ENCODE measurements at regions not wholly inside any gene's neighbourhood (a gene's known extent, or its start where the extent isn't known, plus 50 kb on each side); places are given as distances from the start of the nearest gene placed in this dataset.
A peak's percentile ranks its signal among the peaks of the same experiment; 100 is the strongest.

DNA sequence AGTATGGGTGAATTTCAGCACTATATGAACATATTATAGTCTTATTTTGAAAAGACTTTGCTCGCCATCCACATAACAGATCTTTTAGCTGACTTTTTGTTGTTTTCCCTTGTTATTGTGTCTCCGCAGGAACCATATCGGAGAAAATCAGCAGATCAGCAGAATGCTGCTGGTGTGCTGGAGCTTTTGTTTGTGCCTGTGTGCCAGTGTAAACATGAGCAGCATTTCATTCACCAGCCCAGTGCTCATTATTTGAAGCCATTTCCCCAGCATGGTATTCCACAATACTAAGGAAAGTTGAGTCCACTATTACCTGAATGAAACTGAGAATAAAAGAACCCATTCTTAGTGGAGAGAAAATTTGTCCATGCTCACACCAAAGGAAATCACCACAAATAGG lies 261.8 kb upstream of the ARX start (continued):
- no peak for TF ChIP-seq SIN3A (IDR thresholded peaks at IDR 0.05; ENCODE audit: borderline replicate concordance, low read depth, low read length)
- TF ChIP-seq RAD21 (IDR thresholded peaks at IDR 0.05; ENCODE audit: low read length) = no peak
- no peak for TF ChIP-seq NRF1 (IDR thresholded peaks at IDR 0.05; ENCODE audit: low read depth, low read length)
- no peak for TF ChIP-seq YY1 (IDR thresholded peaks at IDR 0.05; ENCODE audit: low read depth)

- no peak overlapping the region for H3K27ac ChIP-seq (ENCODE audit: low read depth in 2 of 2, low read length in 1 of 2)
- ChIA-PET CTCF (interaction anchor here (0.6 to 1.0 kb wide), 2 partner anchors 13 to 435 kb away, joined by 3 read pairs; no protein-coding TSS in a partner anchor), POLR2A (no interaction called here)
- WGBS (ENCODE audit: low lambda C conversion rate) = 21% methylated on average over 3 of the region's 3 CpGs
- no peaks in the 10 kb centered on the region for H3K9me3 ChIP-seq
- H3F3A ChIP-seq (replicated peaks; ENCODE audit: insufficient read depth) = no peaks in the 10 kb centered on the region
- H2AFZ ChIP-seq (ENCODE audit: low read depth) = no peak overlapping the region
- TF ChIP-seq YY1 (IDR thresholded peaks at IDR 0.05; ENCODE audit: low read depth) = no peak
- TF ChIP-seq RAD21 (IDR thresholded peaks at IDR 0.05; ENCODE audit: low read length) = peak; percentile 52
- H3K4me2 ChIP-seq = no peak overlapping the region
- H3K9ac ChIP-seq = no peak overlapping the region
- H3K79me2 ChIP-seq (ENCODE audit: insufficient read depth) = no peaks in the 10 kb centered on the region
- no peaks in the 10 kb centered on the region for H4K20me1 ChIP-seq (ENCODE audit: insufficient read depth)
- no peaks in the 10 kb centered on the region for H3K36me3 ChIP-seq (replicated peaks in 1 of 2; ENCODE audit: control insufficient read depth in 1 of 2, insufficient read depth in 2 of 2, low read length in 1 of 2)
- no peaks in the 10 kb centered on the region for H3K27me3 ChIP-seq (ENCODE audit: insufficient read depth)
- no peak for DNase-seq
- no peak overlapping the region for H3K4me3 ChIP-seq (ENCODE audit: low read depth in 2 of 2, low read length in 1 of 2)
- H3K9me2 ChIP-seq = no peaks in the 10 kb centered on the region
- no peaks in the 10 kb centered on the region for H3K4me1 ChIP-seq (ENCODE audit: control insufficient read depth in 1 of 2, insufficient read depth in 2 of 2, low read depth in 1 of 2, low read length in 1 of 2)
Observed at GRCh38 chrX:25275159-25275558, 259.4 kb upstream of the ARX start.

DNA sequence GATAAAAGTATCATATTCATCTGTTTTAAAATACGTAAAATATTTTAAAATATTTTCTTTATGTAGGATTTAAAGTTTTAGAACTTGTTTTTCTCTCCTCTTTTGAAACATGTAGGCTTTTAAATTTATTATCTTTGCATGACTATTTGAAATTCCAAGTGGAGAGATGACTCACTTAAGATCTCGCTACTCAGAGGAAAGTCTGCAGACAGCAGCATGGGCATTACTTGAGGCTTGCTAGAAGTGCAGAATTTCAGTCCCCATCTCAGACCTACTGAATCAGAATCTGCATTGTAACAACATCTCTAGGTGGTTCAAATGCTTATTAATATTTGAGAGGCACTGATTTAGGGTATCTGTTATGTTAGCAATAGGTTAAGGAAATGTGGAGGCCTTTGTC lies 225.7 kb upstream of the ARX start:
- Histone ChIP-seq H3K27ac (ENCODE audit: low read depth in 2 of 2, low read length in 1 of 2) (no peak overlapping the region), H3K4me1 (ENCODE audit: control insufficient read depth in 1 of 2, insufficient read depth in 2 of 2, low read depth in 1 of 2, low read length in 1 of 2) (no peaks in the 10 kb centered on the region), H3K27me3 (ENCODE audit: insufficient read depth) (no peaks in the 10 kb centered on the region), H3K4me2 (no peak overlapping the region), H3F3A (replicated peaks; ENCODE audit: insufficient read depth) (no peaks in the 10 kb centered on the region), H3K36me3 (replicated peaks in 1 of 2; ENCODE audit: control insufficient read depth in 1 of 2, insufficient read depth in 2 of 2, low read length in 1 of 2) (no peaks in the 10 kb centered on the region), H2AFZ (ENCODE audit: low read depth) (no peak overlapping the region), H3K79me2 (ENCODE audit: insufficient read depth) (no peaks in the 10 kb centered on the region), H3K4me3 (ENCODE audit: low read depth in 2 of 2, low read length in 1 of 2) (no peak overlapping the region), H3K9me3 (no peaks in the 10 kb centered on the region), H4K20me1 (ENCODE audit: insufficient read depth) (no peaks in the 10 kb centered on the region), H3K9me2 (no peaks in the 10 kb centered on the region), H3K9ac (no peak overlapping the region)
- TF ChIP-seq FOXM1 (IDR thresholded peaks at IDR 0.05; ENCODE audit: low read depth) (no peak), TAF1 (IDR thresholded peaks at IDR 0.05; ENCODE audit: borderline replicate concordance, low read depth, low read length) (no peak), EP300 (IDR thresholded peaks at IDR 0.05; ENCODE audit: borderline replicate concordance in 1 of 2, low read depth in 1 of 2, low read length in 1 of 2) (no peak), RAD21 (IDR thresholded peaks at IDR 0.05; ENCODE audit: low read length) (no peak), SMC3 (IDR thresholded peaks at IDR 0.05; ENCODE audit: low read depth, low read length) (no peak), GABPA (IDR thresholded peaks at IDR 0.05; ENCODE audit: low read depth) (no peak), NRF1 (IDR thresholded peaks at IDR 0.05; ENCODE audit: low read depth, low read length) (no peak)
- TF ChIP-seq, protein P1, sequence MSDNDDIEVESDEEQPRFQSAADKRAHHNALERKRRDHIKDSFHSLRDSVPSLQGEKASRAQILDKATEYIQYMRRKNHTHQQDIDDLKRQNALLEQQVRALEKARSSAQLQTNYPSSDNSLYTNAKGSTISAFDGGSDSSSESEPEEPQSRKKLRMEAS (IDR thresholded peaks at IDR 0.05; ENCODE audit: low read depth) = no peak
- ChIA-PET CTCF (no interaction called here), POLR2A (no interaction called here)
- no peak for DNase-seq
- 14% methylated on average over 2 of the region's 2 CpGs for WGBS (ENCODE audit: low lambda C conversion rate)

DNA sequence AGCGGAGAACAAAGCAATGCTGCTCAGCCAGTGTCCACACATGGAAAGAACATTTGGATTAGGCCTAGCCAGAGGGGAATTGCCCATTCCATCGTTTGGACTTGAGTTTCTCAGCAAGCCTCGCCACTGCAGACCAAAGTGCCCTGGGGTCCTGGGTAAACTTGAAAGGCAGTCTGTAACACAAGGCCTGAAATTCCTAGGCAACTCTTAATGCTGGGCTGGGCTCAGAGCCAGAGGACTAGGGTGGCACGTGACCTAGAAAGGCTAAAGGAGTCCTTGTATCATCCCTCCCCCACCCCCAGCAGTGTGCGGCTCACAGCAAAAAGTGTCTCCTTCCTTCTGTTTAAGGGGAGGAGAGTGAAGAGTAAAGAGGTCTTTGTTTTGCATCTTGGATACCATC lies 210.4 kb upstream of the ARX start:
- H2AFZ ChIP-seq (ENCODE audit: low read depth) = no peak overlapping the region
- POLR2A ChIA-PET = no interaction called here
- TF ChIP-seq TAF1 (IDR thresholded peaks at IDR 0.05; ENCODE audit: borderline replicate concordance, low read depth, low read length) (no peak), POLR2AphosphoS5 (IDR thresholded peaks at IDR 0.05; ENCODE audit: low read depth, low read length) (no peak), RCOR1 (IDR thresholded peaks at IDR 0.05; ENCODE audit: low read length) (no peak), MXI1 (IDR thresholded peaks at IDR 0.05; ENCODE audit: low read depth, low read length) (no peak), NFIC (IDR thresholded peaks at IDR 0.05; ENCODE audit: borderline replicate concordance) (no peak), GATA2 (CRISPR knock-in tag; IDR thresholded peaks at IDR 0.05) (no peak), ELF1 (IDR thresholded peaks at IDR 0.05) (no peak), TEAD4 (IDR thresholded peaks at IDR 0.05; ENCODE audit: borderline replicate concordance, insufficient read depth) (no peak), RFX5 (IDR thresholded peaks at IDR 0.05; ENCODE audit: low read length) (no peak), YY1 (IDR thresholded peaks at IDR 0.05; ENCODE audit: low read depth) (no peak), GABPA (IDR thresholded peaks at IDR 0.05; ENCODE audit: low read depth) (no peak), ZBTB33 (IDR thresholded peaks at IDR 0.05; ENCODE audit: borderline replicate concordance, low read depth) (no peak), MEF2A (IDR thresholded peaks at IDR 0.05; ENCODE audit: borderline replicate concordance, low read depth) (no peak)

More for the DNA sequence above, 210.4 kb upstream of the ARX start:
- H3K4me3 ChIP-seq (ENCODE audit: low read depth in 2 of 2, low read length in 1 of 2) = no peak overlapping the region
- H3K9me2 ChIP-seq = no peaks in the 10 kb centered on the region
- CTCF ChIA-PET = no interaction called here
- H3K4me1 ChIP-seq (ENCODE audit: control insufficient read depth in 1 of 2, insufficient read depth in 2 of 2, low read depth in 1 of 2, low read length in 1 of 2) = no peaks in the 10 kb centered on the region
- no peak overlapping the region for H3K27ac ChIP-seq (ENCODE audit: low read depth in 2 of 2, low read length in 1 of 2)
- H3K9ac ChIP-seq = no peak overlapping the region
- 11% methylated on average over 3 of the region's 5 CpGs for WGBS (ENCODE audit: low lambda C conversion rate)
- no peaks in the 10 kb centered on the region for H3K9me3 ChIP-seq
- no peaks in the 10 kb centered on the region for H3K79me2 ChIP-seq (ENCODE audit: insufficient read depth)
- no peaks in the 10 kb centered on the region for H4K20me1 ChIP-seq (ENCODE audit: insufficient read depth)
- H3F3A ChIP-seq (replicated peaks; ENCODE audit: insufficient read depth) = no peaks in the 10 kb centered on the region
- H3K36me3 ChIP-seq (replicated peaks in 1 of 2; ENCODE audit: control insufficient read depth in 1 of 2, insufficient read depth in 2 of 2, low read length in 1 of 2) = no peaks in the 10 kb centered on the region
- DNase-seq = no peak
- no peak overlapping the region for H3K4me2 ChIP-seq
- H3K27me3 ChIP-seq (ENCODE audit: insufficient read depth) = no peaks in the 10 kb centered on the region
